Suprapubic skin (tissue), 4 donors: ENCODE measurements at regions not wholly inside any gene's neighbourhood (a gene's known extent, or its start where the extent isn't known, plus 50 kb on each side); places are given as distances from the start of the nearest gene placed in this dataset.

Source experiments
- DNase-seq, 2 donors: peaks; one replicate each; pipeline ENCODE4 v3.0.0-alpha.2; 2019; ENCODE audit warnings: low spot score in 2 of 2
- H3K27ac ChIP-seq: fragments of 200-600 bp; sonication (generic); one replicate; pipeline ENCODE4 v1.5.1; 2019
- H3K27me3 ChIP-seq: fragments of 200-600 bp; sonication (generic); one replicate; pipeline ENCODE4 v1.5.1; 2019
- H3K36me3 ChIP-seq: fragments of 200-600 bp; sonication (generic); one replicate; pipeline ENCODE4 v1.5.1; 2019
- H3K4me1 ChIP-seq: fragments of 200-600 bp; sonication (generic); one replicate; pipeline ENCODE4 v1.5.1; 2019
- H3K4me3 ChIP-seq: fragments of 200-600 bp; sonication (generic); one replicate; pipeline ENCODE4 v1.5.1; 2019; ENCODE audit warnings: mild to moderate bottlenecking
- H3K9me3 ChIP-seq: fragments of 200-600 bp; sonication (generic); one replicate; pipeline ENCODE4 v1.5.1; 2019
- CTCF ChIP-seq, 2 donors: fragments of 200-600 bp in 1 of 2; fragments of 450-650 bp in 1 of 2; sonication (generic) in 1 of 2; IDR thresholded peaks; one replicate each; pipeline ENCODE4 v1.5.1; 2016 to 2019; ENCODE audit warnings: antibody characterized with exemption in 2 of 2, mild to moderate bottlenecking in 1 of 2, moderate library complexity in 1 of 2
- EP300 ChIP-seq: sonication (generic); formaldehyde crosslinking; IDR thresholded peaks from one replicate; pipeline ENCODE4 v1.6.1; 2017; ENCODE audit warnings: antibody characterized with exemption
- POLR2A ChIP-seq, 2 donors: fragments of 450-650 bp; IDR thresholded peaks; one replicate each; pipeline ENCODE4 v1.6.1; 2017; ENCODE audit warnings: antibody characterized with exemption in 2 of 2, mild to moderate bottlenecking in 2 of 2, moderate library complexity in 2 of 2
- POLR2AphosphoS5 ChIP-seq, 3 donors: sonication (generic); formaldehyde crosslinking; IDR thresholded peaks; one replicate each; pipeline ENCODE4 v1.6.1; 2017; ENCODE audit warnings: antibody characterized with exemption in 3 of 3
- WGBS: methylation state at CpG from one replicate; pipeline ENCODE4 v1.1.5; 2018; 5-methylcytosine and 5-hydroxymethylcytosine counted together

- Histone ChIP-seq H3K4me3 (no peak overlapping the region), H3K9me3 (peaks cover 3% of the 10 kb centered on the region), H3K27ac (no peak overlapping the region), H3K27me3 (no peaks in the 10 kb centered on the region), H3K4me1 (no peaks in the 10 kb centered on the region), H3K36me3 (no peaks in the 10 kb centered on the region)
- 63% methylated on average over 2 of the region's 2 CpGs for WGBS
- TF ChIP-seq POLR2AphosphoS5 (IDR thresholded peaks at IDR 0.05): no peak
- no peak for DNase-seq
These were observed 1763.7 kb downstream of the EFNA5 start for GRCh38 chr5:105907016-105907415.

DNA sequence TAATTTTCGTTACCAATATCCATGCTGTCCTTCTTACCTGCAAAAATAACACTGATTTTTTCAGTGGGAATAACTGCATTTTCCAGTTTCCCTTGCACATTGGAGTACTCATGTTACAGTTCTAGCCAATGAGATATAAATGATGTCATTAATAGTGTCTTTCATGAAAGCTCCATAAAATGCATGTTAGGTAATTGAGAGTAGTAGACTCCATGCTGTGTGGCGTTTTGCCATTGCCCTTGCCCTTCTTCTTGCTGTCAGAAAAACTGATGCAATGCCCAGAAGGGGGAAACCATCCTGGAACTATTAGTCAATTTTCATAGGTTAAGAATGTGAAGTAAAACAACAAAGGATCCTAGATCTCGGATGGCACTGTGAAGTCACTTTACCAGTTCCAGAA is 1765.3 kb downstream of the EFNA5 start:
- no peak for DNase-seq
- Histone ChIP-seq H3K4me3 (no peak overlapping the region), H3K27ac (no peak overlapping the region), H3K36me3 (no peaks in the 10 kb centered on the region), H3K4me1 (no peaks in the 10 kb centered on the region), H3K9me3 (peaks cover 3% of the 10 kb centered on the region), H3K27me3 (no peaks in the 10 kb centered on the region)
- 74% methylated on average over 3 of the region's 3 CpGs for WGBS
- TF ChIP-seq POLR2A (IDR thresholded peaks at IDR 0.05): no peak
- no peak for TF ChIP-seq CTCF (IDR thresholded peaks at IDR 0.05)
- no peak for TF ChIP-seq POLR2AphosphoS5 (IDR thresholded peaks at IDR 0.05)
- no peak for TF ChIP-seq EP300

- WGBS: 62% methylated on average over 4 of the region's 4 CpGs
- DNase-seq: no peak
These were observed 1767.7 kb downstream of the EFNA5 start for GRCh38 chr5:105903069-105903468.

GRCh38 chr5:105899726-105900125 is 1771.0 kb downstream of the EFNA5 start:
- Histone ChIP-seq H3K4me3 (no peak overlapping the region), H3K9me3 (no peaks in the 10 kb centered on the region), H3K36me3 (no peaks in the 10 kb centered on the region), H3K27ac (no peak overlapping the region), H3K4me1 (no peaks in the 10 kb centered on the region), H3K27me3 (no peaks in the 10 kb centered on the region)
- TF ChIP-seq POLR2AphosphoS5 (IDR thresholded peaks at IDR 0.05) (no peak), CTCF (IDR thresholded peaks at IDR 0.05) (no peak), EP300 (no peak), POLR2A (IDR thresholded peaks at IDR 0.05) (no peak)
- no peak for DNase-seq
- 82% methylated on average over 3 of the region's 3 CpGs for WGBS

More at GRCh38 chr5:105903069-105903468, 1767.7 kb downstream of the EFNA5 start:
- Histone ChIP-seq H3K27ac (no peak overlapping the region), H3K9me3 (peaks cover 3% of the 10 kb centered on the region), H3K36me3 (no peaks in the 10 kb centered on the region), H3K4me3 (no peak overlapping the region), H3K27me3 (no peaks in the 10 kb centered on the region), H3K4me1 (no peaks in the 10 kb centered on the region)
- TF ChIP-seq CTCF (IDR thresholded peaks at IDR 0.05) (no peak), POLR2AphosphoS5 (IDR thresholded peaks at IDR 0.05) (no peak), POLR2A (IDR thresholded peaks at IDR 0.05) (no peak), EP300 (no peak)

DNA sequence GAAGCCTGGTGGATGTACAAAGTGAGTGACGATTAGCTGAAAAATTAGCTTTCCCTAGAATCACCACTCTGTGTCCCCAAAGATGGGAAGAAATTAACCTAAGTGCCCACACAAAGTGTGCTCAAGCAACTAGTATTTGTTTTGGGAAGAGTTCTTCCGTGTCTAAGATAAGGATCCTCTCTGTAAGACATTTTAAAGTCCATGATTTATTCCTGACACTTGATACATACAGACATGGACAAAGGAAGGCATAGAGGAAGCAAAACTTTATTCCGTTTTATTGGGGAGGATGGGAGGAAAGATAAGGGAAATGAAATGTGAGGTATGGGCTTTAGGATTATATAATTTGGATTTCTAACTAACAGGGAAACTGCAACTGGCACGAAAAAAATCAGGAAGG is 1772.6 kb downstream of the EFNA5 start:
- DNase-seq: no peak
- Histone ChIP-seq H3K9me3 (no peaks in the 10 kb centered on the region), H3K27ac (no peak overlapping the region), H3K27me3 (no peaks in the 10 kb centered on the region), H3K36me3 (no peaks in the 10 kb centered on the region), H3K4me1 (no peaks in the 10 kb centered on the region), H3K4me3 (no peak overlapping the region)
- 51% methylated on average over 4 of the region's 4 CpGs for whole genome bisulfite sequencing
- no peak for TF ChIP-seq POLR2A (IDR thresholded peaks at IDR 0.05)

DNA sequence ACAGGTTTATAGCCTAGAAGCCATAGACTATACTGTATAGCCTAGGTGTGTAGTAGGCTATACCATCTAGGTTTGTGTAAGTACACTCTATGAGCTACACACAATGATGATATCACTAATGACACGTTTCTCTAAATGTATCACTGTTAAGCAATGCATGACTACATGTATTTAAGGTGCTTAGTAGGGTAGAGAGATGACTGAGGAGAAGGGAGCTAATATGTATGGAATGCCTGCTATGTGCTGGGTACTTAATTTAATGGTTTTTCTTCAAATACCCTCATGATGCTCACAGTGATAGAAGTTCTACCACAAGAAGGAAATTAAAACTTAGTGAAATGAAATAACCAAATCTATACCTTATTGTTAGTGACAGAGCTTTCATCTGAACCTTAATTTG is 1785.5 kb downstream of the EFNA5 start:
- H3K27ac ChIP-seq: no peak overlapping the region
- no peak overlapping the region for H3K4me3 ChIP-seq
- H3K27me3 ChIP-seq: no peaks in the 10 kb centered on the region
- H3K9me3 ChIP-seq: no peaks in the 10 kb centered on the region
- H3K4me1 ChIP-seq: no peaks in the 10 kb centered on the region
- 76% methylated on average over 1 of the region's 1 CpG for WGBS
- no peaks in the 10 kb centered on the region for H3K36me3 ChIP-seq
- no peak for DNase-seq
- TF ChIP-seq CTCF (IDR thresholded peaks at IDR 0.05) (no peak), POLR2A (IDR thresholded peaks at IDR 0.05) (no peak)
